Subcutaneous abdominal adipose tissue (tissue), 5 donors: ENCODE measurements at regions not wholly inside any gene's neighbourhood (a gene's known extent, or its start where the extent isn't known, plus 50 kb on each side); places are given as distances from the start of the nearest gene placed in this dataset.
"Not testable (repeated sequence)": the region's sequence is repeated elsewhere in the genome, so short reads cannot be mapped to it uniquely, and the experiment has no call there.

ENCODE experiments used
- H3K27ac ChIP-seq: one replicate; pipeline ENCODE4 v1.7.0; 2013; ENCODE audit warnings: low read depth, mild to moderate bottlenecking, inconsistent platforms, low read length, moderate library complexity
- H3K27me3 ChIP-seq, 5 donors: one replicate each; pipeline ENCODE4 v1.7.0; 2013; ENCODE audit warnings: low read length in 5 of 5, inconsistent platforms in 1 of 5; ENCODE audit not compliant: control insufficient read depth in 5 of 5, insufficient read depth in 4 of 5
- H3K36me3 ChIP-seq, 5 donors: one replicate each; pipeline ENCODE4 v1.7.0; 2013; ENCODE audit warnings: low read length in 5 of 5; ENCODE audit not compliant: control insufficient read depth in 5 of 5, insufficient read depth in 5 of 5
- H3K4me1 ChIP-seq, 5 donors: one replicate each; pipeline ENCODE4 v1.7.0; 2013; ENCODE audit warnings: low read length in 5 of 5, mild to moderate bottlenecking in 3 of 5, moderate library complexity in 1 of 5; ENCODE audit not compliant: control insufficient read depth in 5 of 5, insufficient read depth in 5 of 5
- H3K4me3 ChIP-seq, 5 donors: one replicate each; pipeline ENCODE4 v1.7.0; 2013; ENCODE audit warnings: low read length in 5 of 5, low read depth in 1 of 5
- H3K9ac ChIP-seq, 5 donors: one replicate each; pipeline ENCODE4 v1.7.0; 2013; ENCODE audit warnings: low read length in 5 of 5, mild to moderate bottlenecking in 4 of 5, moderate library complexity in 3 of 5
- H3K9me3 ChIP-seq, 5 donors: one replicate each; pipeline ENCODE4 v1.7.0; 2013; ENCODE audit warnings: low read length in 5 of 5; ENCODE audit not compliant: control insufficient read depth in 5 of 5
- donor health status: healthy.
- donor health status: healthy.
- donor health status: healthy.
- donor health status: healthy.
- donor health status: healthy.

GRCh38 chr5:29161399-29162291 lies 2031.8 kb upstream of the CDH6 start:
- H3K27me3 ChIP-seq: no peaks in the 10 kb centered on the region
- H3K27ac ChIP-seq: no peak overlapping the region
- H3K36me3 ChIP-seq: no peaks in the 10 kb centered on the region
- H3K9ac ChIP-seq: no peak overlapping the region
- no peak overlapping the region for H3K4me3 ChIP-seq
- no peaks in the 10 kb centered on the region for H3K9me3 ChIP-seq
- no peaks in the 10 kb centered on the region for H3K4me1 ChIP-seq

GRCh38 chr5:29157975-29158374 lies 2035.5 kb upstream of the CDH6 start:
- Histone ChIP-seq H3K4me1 (no peaks in the 10 kb centered on the region), H3K4me3 (no peak overlapping the region), H3K27me3 (no peaks in the 10 kb centered on the region), H3K36me3 (no peaks in the 10 kb centered on the region), H3K27ac (no peak overlapping the region), H3K9me3 (no peaks in the 10 kb centered on the region), H3K9ac (no peak overlapping the region)

- Histone ChIP-seq H3K27me3 (no peaks in the 10 kb centered on the region), H3K27ac (no peak overlapping the region), H3K9me3 (peaks cover 0 to 3% (median 0%) of the 10 kb centered on the region in 5 donors), H3K4me3 (no peak overlapping the region), H3K36me3 (no peaks in the 10 kb centered on the region), H3K9ac (no peak overlapping the region), H3K4me1 (no peaks in the 10 kb centered on the region)
These were observed 2042.6 kb upstream of the CDH6 start for GRCh38 chr5:29150840-29151239.

GRCh38 chr5:29148581-29148980 lies 2044.9 kb upstream of the CDH6 start:
- Histone ChIP-seq H3K9me3 (peaks cover 0 to 3% (median 0%) of the 10 kb centered on the region in 5 donors), H3K4me3 (no peak overlapping the region), H3K27ac (no peak overlapping the region), H3K4me1 (no peaks in the 10 kb centered on the region), H3K27me3 (no peaks in the 10 kb centered on the region), H3K9ac (no peak overlapping the region), H3K36me3 (no peaks in the 10 kb centered on the region)

- Histone ChIP-seq H3K9ac (no peak overlapping the region), H3K27ac (no peak overlapping the region), H3K36me3 (no peaks in the 10 kb centered on the region), H3K4me1 (no peaks in the 10 kb centered on the region), H3K27me3 (no peaks in the 10 kb centered on the region), H3K9me3 (peaks cover 0 to 3% (median 0%) of the 10 kb centered on the region in 5 donors), H3K4me3 (no peak overlapping the region)
These were observed 2045.4 kb upstream of the CDH6 start for GRCh38 chr5:29148073-29148472.

GRCh38 chr5:29143266-29143665 lies 2050.2 kb upstream of the CDH6 start:
- Histone ChIP-seq H3K27ac (no peak overlapping the region), H3K9ac (no peak overlapping the region), H3K4me3 (no peak overlapping the region), H3K9me3 (no peaks in the 10 kb centered on the region), H3K36me3 (no peaks in the 10 kb centered on the region), H3K4me1 (no peaks in the 10 kb centered on the region), H3K27me3 (no peaks in the 10 kb centered on the region)

- Histone ChIP-seq H3K9me3 (peaks cover 0 to 11% (median 3%) of the 10 kb centered on the region in 5 donors), H3K4me1 (no peaks in the 10 kb centered on the region), H3K9ac (no peak overlapping the region), H3K27ac (no peak overlapping the region), H3K4me3 (no peak overlapping the region), H3K36me3 (no peaks in the 10 kb centered on the region), H3K27me3 (no peaks in the 10 kb centered on the region)
These were observed 2059.1 kb upstream of the CDH6 start for GRCh38 chr5:29134418-29134817.

GRCh38 chr5:29131285-29131684 lies 2062.2 kb upstream of the CDH6 start:
- Histone ChIP-seq H3K27me3 (no peaks in the 10 kb centered on the region), H3K4me3 (no peak overlapping the region), H3K4me1 (no peaks in the 10 kb centered on the region), H3K9ac (no peak overlapping the region), H3K27ac (no peak overlapping the region), H3K36me3 (no peaks in the 10 kb centered on the region), H3K9me3 (peaks cover 0 to 8% (median 3%) of the 10 kb centered on the region in 5 donors)

GRCh38 chr5:29130786-29131185 lies 2062.7 kb upstream of the CDH6 start:
- Histone ChIP-seq H3K27ac (no peak overlapping the region), H3K36me3 (no peaks in the 10 kb centered on the region), H3K27me3 (no peaks in the 10 kb centered on the region), H3K9ac (no peak overlapping the region), H3K4me1 (no peaks in the 10 kb centered on the region), H3K4me3 (no peak overlapping the region), H3K9me3 (peaks cover 0 to 8% (median 3%) of the 10 kb centered on the region in 5 donors)

- not testable (repeated sequence) for H3K9me3 ChIP-seq, H3K4me3 ChIP-seq, H3K27me3 ChIP-seq, H3K9ac ChIP-seq, H3K27ac ChIP-seq, H3K36me3 ChIP-seq, H3K4me1 ChIP-seq
These were observed 2065.8 kb upstream of the CDH6 start for GRCh38 chr5:29127524-29128156.
